ENCODE measurements at regions not wholly inside any gene's neighbourhood (a gene's known extent, or its start where the extent isn't known, plus 50 kb on each side); places are given as distances from the start of the nearest gene placed in this dataset.

- no peaks in the 10 kb centered on the region for H3K36me3 ChIP-seq (ENCODE audit: low read depth)
- TF ChIP-seq CTCF (IDR thresholded peaks at IDR 0.05), result peak; percentile 27
- intact Hi-C loops (cut with DNase I, micrococcal nuclease), result loop anchor here in 1 of 2 donors (10.0 kb wide), 1 partner anchor 566 kb away; no protein-coding TSS in a partner anchor
- no peak overlapping the region for H3K4me3 ChIP-seq
- H3K9me3 ChIP-seq, result no peaks in the 10 kb centered on the region
- H3K4me1 ChIP-seq (ENCODE audit: low read depth), result no peaks in the 10 kb centered on the region
- DNase-seq (peak in 2 of 3 donors; percentile 52 to 87), ATAC-seq (peak; percentile 97)
These were observed 60.0 kb upstream of the BANK1 start for GRCh38 chr4:101730291-101731117.

GRCh38 chr4:101727238-101727637 lies 63.3 kb upstream of the BANK1 start:
- Histone ChIP-seq H3K4me1 (ENCODE audit: low read depth) (no peaks in the 10 kb centered on the region), H3K36me3 (ENCODE audit: low read depth) (no peaks in the 10 kb centered on the region), H3K4me3 (no peak overlapping the region), H3K9me3 (no peaks in the 10 kb centered on the region)
- DNase-seq, result no peak
- ATAC-seq, result no peak
- intact Hi-C loops (cut with DNase I, micrococcal nuclease), result no loop called here
- no peak for TF ChIP-seq CTCF (IDR thresholded peaks at IDR 0.05)

GRCh38 chr4:101724093-101724492 lies 66.4 kb upstream of the BANK1 start:
- DNase-seq (no peak), ATAC-seq (peak; percentile 73)
- Histone ChIP-seq H3K4me3 (no peak overlapping the region), H3K4me1 (ENCODE audit: low read depth) (no peaks in the 10 kb centered on the region), H3K36me3 (ENCODE audit: low read depth) (no peaks in the 10 kb centered on the region), H3K9me3 (no peaks in the 10 kb centered on the region)
- no peak for TF ChIP-seq CTCF (IDR thresholded peaks at IDR 0.05)
- intact Hi-C loops (cut with DNase I, micrococcal nuclease), result no loop called here

GRCh38 chr4:101718810-101719209 lies 71.7 kb upstream of the BANK1 start:
- no peak for ATAC-seq
- no peaks in the 10 kb centered on the region for H3K36me3 ChIP-seq (ENCODE audit: low read depth)
- no peaks in the 10 kb centered on the region for H3K9me3 ChIP-seq
- intact Hi-C loops (cut with DNase I, micrococcal nuclease), result no loop called here
- DNase-seq, result no peak
- no peak overlapping the region for H3K4me3 ChIP-seq
- no peaks in the 10 kb centered on the region for H3K4me1 ChIP-seq (ENCODE audit: low read depth)
- TF ChIP-seq CTCF (IDR thresholded peaks at IDR 0.05), result no peak

GRCh38 chr4:101711590-101712260 lies 78.8 kb upstream of the BANK1 start:
- Histone ChIP-seq H3K4me3 (no peak overlapping the region), H3K4me1 (ENCODE audit: low read depth) (no peaks in the 10 kb centered on the region), H3K9me3 (peaks cover 5% of the 10 kb centered on the region), H3K36me3 (ENCODE audit: low read depth) (no peaks in the 10 kb centered on the region)
- intact Hi-C loops (cut with DNase I, micrococcal nuclease), result no loop called here
- no peak for DNase-seq
- TF ChIP-seq CTCF (IDR thresholded peaks at IDR 0.05), result no peak
- no peak for ATAC-seq

Measured in mucosa of descending colon (tissue), 3 donors.